Upper lobe of left lung (tissue), 6 donors: ENCODE measurements at regions not wholly inside any gene's neighbourhood (a gene's known extent, or its start where the extent isn't known, plus 50 kb on each side); places are given as distances from the start of the nearest gene placed in this dataset.
"Not testable (repeated sequence)": the region's sequence is repeated elsewhere in the genome, so short reads cannot be mapped to it uniquely, and the experiment has no call there.

Experiments
- ATAC-seq, 2 donors: fragments of 200-7000 bp; cut with Tn5 transposase; one replicate each; pipeline ENCODE4 v1.9.1; 2022; ENCODE audit warnings: mild to moderate bottlenecking in 2 of 2, moderate library complexity in 2 of 2; ENCODE audit not compliant: low FRiP score in 2 of 2
- DNase-seq, 2 donors: peaks; one replicate each; pipeline ENCODE4 v3.0.0-alpha.2; 2019 to 2020
- H3K27ac ChIP-seq, 4 donors: fragments of 200-600 bp; sonication (generic); one replicate each; pipeline ENCODE4 v1.5.1; 2016 to 2019
- H3K27me3 ChIP-seq, 4 donors: fragments of 200-600 bp; sonication (generic); one replicate each; pipeline ENCODE4 v1.5.1; 2017 to 2019
- H3K36me3 ChIP-seq, 4 donors: fragments of 200-600 bp; sonication (generic); one replicate each; pipeline ENCODE4 v1.5.1; 2016 to 2019
- H3K4me1 ChIP-seq, 4 donors: fragments of 200-600 bp; sonication (generic); one replicate each; pipeline ENCODE4 v1.5.1; 2018 to 2019
- H3K4me3 ChIP-seq, 4 donors: fragments of 200-600 bp; sonication (generic); one replicate each; pipeline ENCODE4 v1.5.1; 2017 to 2019; ENCODE audit warnings: mild to moderate bottlenecking in 2 of 4, moderate library complexity in 1 of 4
- H3K9me3 ChIP-seq, 4 donors: fragments of 200-600 bp; sonication (generic); one replicate each; pipeline ENCODE4 v1.5.1; 2018 to 2019
- EP300 ChIP-seq, 4 donors: sonication (generic); formaldehyde crosslinking; IDR thresholded peaks; one replicate each; pipeline ENCODE4 v1.5.1; 2017; ENCODE audit warnings: antibody characterized with exemption in 4 of 4, control low read depth in 2 of 4
- POLR2A ChIP-seq, 4 donors: fragments of 450-650 bp; IDR thresholded peaks; one replicate each; pipeline ENCODE4 v1.5.1; 2016 to 2017; ENCODE audit warnings: antibody characterized with exemption in 4 of 4, mild to moderate bottlenecking in 2 of 4
- POLR2AphosphoS5 ChIP-seq, 2 donors: sonication (generic); formaldehyde crosslinking; IDR thresholded peaks; one replicate each; pipeline ENCODE4 v1.5.1; 2017; ENCODE audit warnings: antibody characterized with exemption in 2 of 2
- WGBS, 2 donors: methylation state at CpG; one replicate each; pipeline ENCODE4 v1.1.5; 2017 to 2018; 5-methylcytosine and 5-hydroxymethylcytosine counted together
- TF ChIP-seq, protein P1 (sequence below), 6 experiments: fragments of 450-650 bp in 4 of 6; fragments of 200-600 bp in 2 of 6; sonication (generic) in 2 of 6; IDR thresholded peaks; one replicate each; pipeline ENCODE4 v1.5.1; 2016 to 2019; ENCODE audit warnings: antibody characterized with exemption in 6 of 6
- donor health status: DM: no; HTN: no; CAD: no; lungs with moderate emphysema.
- donor health status: DM: no; HTN: yes; CAD: no; lungs with severe emphysema.

DNA sequence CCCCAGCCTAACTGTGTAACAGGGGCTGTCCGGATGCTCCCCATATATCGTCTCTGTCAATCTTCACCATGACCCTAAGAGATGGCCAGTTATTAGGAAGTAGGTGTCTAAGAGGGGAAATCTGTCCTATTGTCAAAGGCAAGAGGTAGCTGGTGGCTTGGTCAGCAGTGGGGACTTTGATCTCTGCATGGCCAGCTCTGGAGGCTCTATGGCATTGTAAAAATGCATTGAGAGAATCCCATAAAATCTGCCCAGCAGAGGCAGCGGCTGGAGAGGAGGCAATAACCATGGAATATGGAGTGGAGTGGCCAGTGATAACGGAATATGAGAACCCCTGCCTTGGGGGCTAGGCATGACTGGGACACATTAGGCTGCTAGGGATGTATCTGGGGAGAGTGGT lies 88.8 kb downstream of the MRM1 start:
- no peak for ATAC-seq
- WGBS, 2 donors = 85 to 91% methylated on average over 4 of the region's 4 CpGs

GRCh38 chr17:36691606-36692005 lies 90.2 kb downstream of the MRM1 start:
- no peaks in the 10 kb centered on the region for H3K27me3 ChIP-seq
- WGBS, 2 donors = 72 to 82% methylated on average over 2 to 3 of the region's 3 CpGs

More for the DNA sequence above, 88.8 kb downstream of the MRM1 start:
- H3K36me3 ChIP-seq = no peaks in the 10 kb centered on the region
- H3K27ac ChIP-seq = no peak overlapping the region
- no peak overlapping the region for H3K4me3 ChIP-seq
- no peak for DNase-seq
- no peak for TF ChIP-seq EP300 (IDR thresholded peaks at IDR 0.05)
- TF ChIP-seq POLR2A (IDR thresholded peaks at IDR 0.05) = no peak
- no peak for TF ChIP-seq POLR2AphosphoS5 (IDR thresholded peaks at IDR 0.05)
- TF ChIP-seq, protein P1, sequence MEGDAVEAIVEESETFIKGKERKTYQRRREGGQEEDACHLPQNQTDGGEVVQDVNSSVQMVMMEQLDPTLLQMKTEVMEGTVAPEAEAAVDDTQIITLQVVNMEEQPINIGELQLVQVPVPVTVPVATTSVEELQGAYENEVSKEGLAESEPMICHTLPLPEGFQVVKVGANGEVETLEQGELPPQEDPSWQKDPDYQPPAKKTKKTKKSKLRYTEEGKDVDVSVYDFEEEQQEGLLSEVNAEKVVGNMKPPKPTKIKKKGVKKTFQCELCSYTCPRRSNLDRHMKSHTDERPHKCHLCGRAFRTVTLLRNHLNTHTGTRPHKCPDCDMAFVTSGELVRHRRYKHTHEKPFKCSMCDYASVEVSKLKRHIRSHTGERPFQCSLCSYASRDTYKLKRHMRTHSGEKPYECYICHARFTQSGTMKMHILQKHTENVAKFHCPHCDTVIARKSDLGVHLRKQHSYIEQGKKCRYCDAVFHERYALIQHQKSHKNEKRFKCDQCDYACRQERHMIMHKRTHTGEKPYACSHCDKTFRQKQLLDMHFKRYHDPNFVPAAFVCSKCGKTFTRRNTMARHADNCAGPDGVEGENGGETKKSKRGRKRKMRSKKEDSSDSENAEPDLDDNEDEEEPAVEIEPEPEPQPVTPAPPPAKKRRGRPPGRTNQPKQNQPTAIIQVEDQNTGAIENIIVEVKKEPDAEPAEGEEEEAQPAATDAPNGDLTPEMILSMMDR (IDR thresholded peaks at IDR 0.05) = no peak
- no peaks in the 10 kb centered on the region for H3K4me1 ChIP-seq
- H3K27me3 ChIP-seq = no peaks in the 10 kb centered on the region
- no peaks in the 10 kb centered on the region for H3K9me3 ChIP-seq

GRCh38 chr17:36695082-36695481 lies 93.7 kb downstream of the MRM1 start:
- Histone ChIP-seq H3K4me1 (no peaks in the 10 kb centered on the region), H3K27me3 (no peaks in the 10 kb centered on the region), H3K36me3 (no peaks in the 10 kb centered on the region), H3K27ac (no peak overlapping the region), H3K4me3 (no peak overlapping the region), H3K9me3 (no peaks in the 10 kb centered on the region)
- DNase-seq = no peak
- 28 to 56% methylated on average over 3 of the region's 3 CpGs for WGBS, 2 donors
- no peak for ATAC-seq
- TF ChIP-seq POLR2AphosphoS5 (IDR thresholded peaks at IDR 0.05) = no peak
- TF ChIP-seq, protein P1 (IDR thresholded peaks at IDR 0.05) = no peak
- no peak for TF ChIP-seq POLR2A (IDR thresholded peaks at IDR 0.05)
- TF ChIP-seq EP300 (IDR thresholded peaks at IDR 0.05) = no peak

More at GRCh38 chr17:36691606-36692005, 90.2 kb downstream of the MRM1 start:
- no peaks in the 10 kb centered on the region for H3K36me3 ChIP-seq
- DNase-seq = no peak
- no peak overlapping the region for H3K27ac ChIP-seq
- TF ChIP-seq EP300 (IDR thresholded peaks at IDR 0.05) = no peak
- TF ChIP-seq POLR2AphosphoS5 (IDR thresholded peaks at IDR 0.05) = no peak
- TF ChIP-seq, protein P1 (IDR thresholded peaks at IDR 0.05) = no peak
- TF ChIP-seq POLR2A (IDR thresholded peaks at IDR 0.05) = no peak
- ATAC-seq = peak in 1 of 2 donors; percentile 12
- no peak overlapping the region for H3K4me3 ChIP-seq
- H3K9me3 ChIP-seq = no peaks in the 10 kb centered on the region
- no peaks in the 10 kb centered on the region for H3K4me1 ChIP-seq

- not testable (repeated sequence) for H3K9me3 ChIP-seq, DNase-seq, H3K4me3 ChIP-seq, ATAC-seq, H3K27me3 ChIP-seq, H3K27ac ChIP-seq, H3K36me3 ChIP-seq, H3K4me1 ChIP-seq
- 82 to 87% methylated on average over 6 of the region's 6 CpGs for WGBS, 2 donors
Observed at GRCh38 chr17:36695710-36696109, 94.3 kb downstream of the MRM1 start.

DNA sequence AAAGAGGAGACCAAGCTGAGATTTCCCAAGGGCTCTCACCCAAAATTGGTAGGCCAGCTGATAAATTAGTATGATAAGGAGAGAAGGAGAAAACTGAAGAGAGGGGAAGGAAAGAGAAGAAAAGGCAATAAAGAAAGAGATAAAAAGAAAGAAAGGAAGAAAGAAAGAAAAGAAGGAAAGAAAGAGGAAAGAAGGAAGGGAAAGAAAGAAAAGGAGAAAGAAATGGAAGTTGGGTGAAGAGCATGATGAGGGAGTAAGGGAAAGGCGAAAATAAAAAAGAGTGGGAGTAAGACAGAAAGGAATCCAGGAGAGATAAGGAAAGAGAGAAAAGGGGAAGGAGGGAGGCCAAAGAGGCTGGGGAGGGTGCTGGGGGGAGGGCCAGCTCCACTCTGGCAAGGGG lies 95.4 kb downstream of the MRM1 start:
- Histone ChIP-seq H3K36me3 (no peaks in the 10 kb centered on the region), H3K9me3 (no peaks in the 10 kb centered on the region), H3K4me3 (no peak overlapping the region), H3K4me1 (no peaks in the 10 kb centered on the region), H3K27me3 (no peaks in the 10 kb centered on the region), H3K27ac (no peak overlapping the region)
- no peak for ATAC-seq
- TF ChIP-seq POLR2A (IDR thresholded peaks at IDR 0.05) (no peak), EP300 (IDR thresholded peaks at IDR 0.05) (no peak), POLR2AphosphoS5 (IDR thresholded peaks at IDR 0.05) (no peak)
- TF ChIP-seq, protein P1 (IDR thresholded peaks at IDR 0.05) = no peak
- DNase-seq = no peak
- WGBS, 2 donors = 31 to 36% methylated on average over 1 of the region's 1 CpG
